HG02884 (cell line): ENCODE measurements at regions not wholly inside any gene's neighbourhood (a gene's known extent, or its start where the extent isn't known, plus 50 kb on each side); places are given as distances from the start of the nearest gene placed in this dataset.

ENCODE experiments used
- ATAC-seq: cut with Tn5 transposase; IDR thresholded peaks from one replicate; pipeline ENCODE4 v1.9.1; 2021; ENCODE audit warnings: mild to moderate bottlenecking, moderate library complexity; ENCODE audit not compliant: unreplicated experiment

DNA sequence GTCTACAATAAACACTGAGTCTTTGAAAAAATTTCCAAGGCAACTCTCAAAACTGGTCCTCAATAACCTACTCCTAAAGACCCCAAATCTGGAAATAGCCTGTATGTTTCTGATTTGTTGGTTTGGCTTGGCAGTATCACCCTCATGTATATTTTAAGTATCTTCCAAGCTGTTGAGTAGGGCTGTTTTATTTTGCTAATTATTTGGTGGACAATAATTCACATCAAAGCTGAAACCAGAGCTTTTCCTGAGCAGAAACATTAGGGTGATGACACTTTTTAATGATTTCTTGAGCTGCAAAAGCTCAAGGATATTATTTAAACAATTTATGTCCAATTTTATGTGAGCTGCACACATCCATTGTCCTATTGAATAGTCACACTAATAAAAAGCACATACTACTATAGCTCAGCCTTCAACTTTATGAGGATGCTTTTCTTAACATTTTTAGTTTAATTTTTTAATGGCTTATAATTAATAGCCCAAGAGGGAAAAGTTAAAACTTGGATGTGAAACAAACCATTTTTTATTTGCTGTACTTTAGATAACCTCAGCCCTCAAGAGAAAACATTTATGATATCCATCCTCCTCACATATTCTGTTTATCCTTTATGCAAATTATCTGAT, 393.1 kb downstream of the TAF11L14 start:
- ATAC-seq: no peak

GRCh38 chr5:18028036-18028435, 393.8 kb downstream of the TAF11L14 start:
- ATAC-seq: no peak

DNA sequence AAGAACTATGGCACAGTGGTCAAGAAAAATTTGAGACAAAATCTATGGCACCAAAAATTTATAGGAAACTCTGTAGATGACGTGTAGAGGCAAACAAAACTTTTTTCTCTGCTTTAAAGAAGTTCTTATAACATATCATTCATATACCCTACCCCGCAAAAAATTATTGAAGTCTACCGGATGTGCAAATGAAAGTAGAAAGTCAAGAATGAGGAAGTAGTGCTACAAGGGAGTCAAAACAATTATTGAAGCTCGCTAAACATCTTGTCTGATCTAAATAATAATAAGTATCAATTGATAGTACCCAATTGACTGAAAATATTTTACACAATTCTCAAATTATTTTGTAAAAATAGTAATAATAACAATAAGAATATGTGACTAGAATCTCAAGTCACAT, 398.5 kb downstream of the TAF11L14 start:
- no peak for ATAC-seq

DNA sequence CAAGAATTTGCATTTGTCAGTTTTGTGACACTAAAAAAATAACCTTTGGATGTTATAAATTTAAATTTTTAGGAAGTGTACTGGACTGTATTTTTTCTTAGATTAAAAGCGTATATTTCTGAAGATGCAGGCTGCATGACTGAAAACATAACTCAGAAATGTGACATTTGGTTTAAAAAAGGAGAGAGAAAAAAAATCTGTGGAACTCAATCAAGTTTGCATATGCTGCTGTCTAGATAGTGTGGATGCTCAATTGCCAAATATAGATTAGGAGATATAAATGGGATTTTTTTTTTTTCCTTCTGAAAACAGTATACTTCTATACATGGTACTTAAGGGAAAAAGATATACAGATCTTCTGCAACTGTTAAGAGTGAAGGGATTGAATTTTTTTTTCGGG, 402.3 kb downstream of the TAF11L14 start:
- no peak for ATAC-seq

DNA sequence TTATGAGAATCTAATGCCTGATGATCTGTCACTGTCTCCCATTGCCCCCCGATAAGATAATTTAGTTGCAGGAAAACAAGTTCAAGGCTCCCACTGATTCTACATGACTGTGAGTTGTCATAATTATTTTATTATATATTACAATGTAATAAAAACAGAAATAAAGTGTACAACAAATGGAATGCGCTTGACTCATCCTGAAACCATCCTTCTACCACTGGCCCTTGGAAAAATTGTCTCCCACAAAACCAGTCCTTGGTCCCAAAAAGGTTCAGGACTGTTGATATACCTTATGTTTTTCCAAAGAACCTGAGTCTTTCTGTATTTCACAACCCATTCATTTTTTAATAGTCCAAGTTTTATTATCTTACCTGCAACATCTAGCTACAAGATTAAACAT, 403.5 kb downstream of the TAF11L14 start:
- no peak for ATAC-seq

GRCh38 chr5:18043344-18043743, 409.1 kb downstream of the TAF11L14 start:
- ATAC-seq: no peak

DNA sequence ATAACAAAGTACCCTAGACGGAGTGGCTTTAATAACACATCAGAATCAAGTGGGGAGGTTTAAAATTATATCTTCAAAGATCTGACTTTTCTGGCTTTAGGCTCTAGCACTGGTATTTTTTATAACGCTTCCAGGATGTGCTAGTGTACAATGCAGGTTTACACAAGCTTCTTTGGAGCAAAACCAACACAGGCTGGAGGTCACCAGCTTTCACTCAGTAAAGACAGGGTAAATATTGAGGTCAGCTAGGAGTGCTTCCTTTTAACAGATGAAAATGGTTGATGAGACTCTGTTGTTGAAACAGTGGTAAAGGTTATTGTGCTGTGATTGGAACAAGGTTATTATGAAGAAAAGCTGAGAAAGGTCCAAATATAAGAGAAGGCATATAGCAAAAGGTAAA, 414.2 kb downstream of the TAF11L14 start:
- no peak for ATAC-seq

- ATAC-seq: no peak
Measured at GRCh38 chr5:18050345-18050744, 416.1 kb downstream of the TAF11L14 start.

GRCh38 chr5:18050776-18051175, 416.5 kb downstream of the TAF11L14 start:
- no peak for ATAC-seq

- no peak for ATAC-seq
Measured at GRCh38 chr5:18051953-18052352, 417.7 kb downstream of the TAF11L14 start.

GRCh38 chr5:18052569-18052968, 418.3 kb downstream of the TAF11L14 start:
- no peak for ATAC-seq

GRCh38 chr5:18057725-18058124, 423.5 kb downstream of the TAF11L14 start:
- no peak for ATAC-seq

- ATAC-seq: no peak
Measured at GRCh38 chr5:18067615-18068014, 433.4 kb downstream of the TAF11L14 start.

DNA sequence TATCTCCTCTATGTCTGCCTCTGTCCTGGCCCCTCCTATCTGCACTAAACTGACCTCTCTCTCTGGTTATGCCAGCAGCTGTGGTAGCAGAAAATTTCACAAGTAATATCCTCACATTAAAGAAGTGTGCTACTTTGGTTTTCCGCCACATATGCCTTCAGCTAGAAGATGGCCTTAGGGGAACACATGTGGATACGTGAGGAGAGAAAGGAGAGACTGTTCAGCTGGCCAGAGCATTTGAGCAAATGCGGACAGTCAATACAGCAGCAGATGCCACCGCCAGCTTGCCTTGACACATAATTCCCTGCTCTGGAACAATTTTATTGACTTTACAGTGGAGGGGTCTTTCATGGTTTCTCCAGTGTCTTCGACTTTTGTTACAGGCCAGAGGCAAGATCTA, 434.6 kb downstream of the TAF11L14 start:
- ATAC-seq: no peak

DNA sequence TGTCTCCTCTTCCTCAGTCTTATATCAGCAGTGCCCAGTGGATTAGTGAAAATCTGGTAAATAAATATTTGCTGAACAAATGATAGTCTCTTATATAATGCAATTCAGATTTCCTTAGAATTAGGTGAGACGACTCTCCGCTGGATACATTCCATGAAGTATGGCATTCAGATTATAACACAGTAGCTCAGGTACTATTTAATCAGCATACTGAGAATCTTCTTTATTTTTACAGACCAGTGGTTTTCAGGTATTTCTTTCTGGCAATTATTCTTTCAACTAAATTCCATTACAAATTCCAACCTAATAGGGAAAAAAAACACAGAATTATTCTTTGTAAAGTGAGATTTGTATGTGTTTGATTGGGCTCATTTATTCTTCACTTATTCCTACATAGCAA, 435.5 kb downstream of the TAF11L14 start:
- no peak for ATAC-seq

- no peak for ATAC-seq
Measured at GRCh38 chr5:18072600-18072999, 438.3 kb downstream of the TAF11L14 start.

DNA sequence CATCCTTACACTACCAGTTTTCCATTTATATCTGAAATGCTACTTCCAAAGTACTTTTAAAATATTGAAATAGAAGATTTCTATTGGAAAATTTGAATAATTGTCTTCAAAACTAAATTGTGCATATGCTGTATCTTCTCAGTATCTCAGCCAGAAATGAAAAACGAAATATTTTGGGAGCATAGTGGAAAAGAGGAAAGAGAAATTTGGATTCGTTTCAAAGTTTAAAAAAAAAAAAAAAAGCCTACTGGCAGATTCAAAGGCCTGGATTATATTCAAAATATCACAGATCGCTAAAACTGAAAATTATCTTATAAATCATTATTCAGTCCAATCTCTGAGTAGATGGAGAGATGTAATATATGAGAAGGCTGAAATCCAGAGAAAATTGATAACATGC, 440.7 kb downstream of the TAF11L14 start:
- ATAC-seq: no peak

DNA sequence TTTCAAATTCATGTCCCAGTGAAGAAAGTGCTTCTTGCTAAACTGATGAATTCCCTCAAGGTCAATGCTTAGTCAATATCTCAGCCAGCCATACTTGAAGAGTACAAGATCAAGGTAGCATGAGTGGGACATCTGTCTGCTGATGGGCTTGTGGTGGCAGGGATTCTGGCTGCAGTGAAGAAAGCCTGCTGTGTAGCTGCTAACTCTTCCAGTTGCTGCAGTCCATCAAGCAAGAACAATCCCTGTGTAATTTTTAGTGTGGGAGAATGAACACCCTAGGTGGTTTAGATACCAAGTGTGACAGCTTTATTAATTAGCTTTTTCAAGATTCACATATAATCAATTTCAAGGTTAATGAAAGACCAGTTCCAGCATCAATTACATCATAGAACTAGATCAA, 443.9 kb downstream of the TAF11L14 start:
- no peak for ATAC-seq

DNA sequence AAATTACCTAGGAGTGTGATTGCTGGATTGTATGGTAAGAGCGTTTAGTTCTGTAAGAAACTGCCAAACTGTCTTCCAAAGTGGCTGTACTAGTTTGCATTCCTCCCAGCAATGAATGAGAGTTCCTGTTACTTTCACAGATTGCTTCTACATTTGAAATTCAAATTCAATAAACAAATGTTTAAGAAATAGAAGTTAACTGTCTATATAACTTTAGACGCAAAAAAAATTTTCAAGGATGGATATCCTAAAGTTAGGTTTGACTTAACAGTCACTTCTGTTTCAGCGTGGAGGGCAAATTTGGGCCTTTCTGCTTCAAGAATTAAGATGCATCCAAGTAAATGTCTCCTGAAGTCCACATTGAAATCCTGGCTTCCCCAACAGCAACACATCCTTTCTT, 445.6 kb downstream of the TAF11L14 start:
- no peak for ATAC-seq

DNA sequence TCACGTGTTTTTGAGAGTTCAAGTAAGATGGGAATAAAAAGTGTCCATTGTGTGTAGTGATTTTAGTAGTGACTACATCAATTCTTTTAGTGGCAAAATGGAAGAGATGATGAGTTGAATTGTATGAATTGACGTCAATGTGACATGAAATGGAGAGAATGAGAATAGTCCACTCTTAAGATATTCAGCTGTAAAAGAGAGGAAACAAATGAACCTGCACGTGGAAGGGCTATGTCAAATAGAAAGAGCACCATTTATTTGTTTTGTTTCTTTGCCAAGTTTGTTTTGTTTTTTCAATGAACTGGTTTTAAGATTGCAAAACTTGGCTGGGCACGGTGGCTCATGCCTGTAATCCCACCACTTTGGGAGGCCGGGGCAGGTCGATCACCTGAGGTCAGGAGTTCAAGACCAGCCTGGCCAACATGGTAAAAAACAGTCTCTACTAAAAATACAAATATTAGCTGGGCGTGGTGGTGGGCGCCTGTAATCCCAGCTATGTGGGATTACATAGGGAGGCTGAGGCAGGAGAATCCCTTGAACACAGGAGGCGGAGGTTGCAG, 453.8 kb downstream of the TAF11L14 start:
- ATAC-seq: no peak

DNA sequence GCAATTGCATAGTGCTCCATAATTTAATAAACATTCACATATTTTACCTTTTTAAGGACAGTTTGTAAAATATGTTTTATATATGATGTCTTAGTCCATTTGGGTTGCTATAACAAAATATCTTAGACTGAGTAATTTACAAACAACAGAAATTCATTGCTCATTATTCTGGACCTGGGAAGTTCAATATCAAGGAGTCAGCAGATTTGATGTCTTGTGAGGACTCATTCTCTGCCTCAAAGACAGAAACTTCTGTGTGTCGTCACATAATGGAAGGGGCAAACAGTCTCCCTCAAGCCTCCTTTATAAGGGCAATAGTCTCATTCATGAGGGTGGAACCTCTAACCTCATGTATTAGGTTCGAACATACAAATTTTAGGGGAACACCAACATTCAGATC, 455.9 kb downstream of the TAF11L14 start:
- no peak for ATAC-seq

DNA sequence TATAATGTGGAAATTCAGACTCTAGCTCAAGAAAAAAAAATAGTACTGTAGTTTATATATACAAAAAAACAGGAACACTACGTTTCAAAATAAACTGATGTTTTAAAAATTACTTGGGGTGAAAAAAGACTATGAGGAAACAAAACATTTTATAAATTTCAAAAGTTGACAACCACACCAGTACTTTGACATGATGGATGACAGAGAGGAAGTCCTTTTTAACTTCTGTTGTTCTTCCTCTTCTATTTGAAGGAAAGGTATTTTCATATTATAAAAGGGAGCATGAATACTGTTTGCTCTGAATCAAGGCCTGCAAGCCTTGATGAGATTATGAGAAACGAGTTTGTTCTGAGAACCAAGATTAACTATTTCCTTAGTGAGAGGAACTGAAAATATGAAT, 456.9 kb downstream of the TAF11L14 start:
- ATAC-seq: no peak

DNA sequence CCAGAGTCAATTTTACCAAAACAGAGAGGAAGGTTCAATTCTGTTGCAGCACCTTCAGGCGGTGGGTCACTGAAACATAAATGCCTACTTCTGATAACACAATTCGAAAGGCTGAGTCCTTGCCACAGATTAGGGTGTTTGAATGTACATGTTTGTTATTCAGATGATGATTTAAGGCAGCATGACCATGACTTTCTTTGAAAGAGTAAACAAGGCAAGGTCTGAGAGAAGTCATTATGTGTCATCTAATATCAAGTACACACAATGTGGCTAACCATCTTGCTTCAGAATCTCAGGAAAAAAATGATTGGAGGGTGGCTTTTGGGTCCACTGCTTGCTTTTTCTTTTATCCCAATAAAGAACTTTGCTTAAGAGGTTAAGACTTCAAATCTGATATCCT, 457.5 kb downstream of the TAF11L14 start:
- no peak for ATAC-seq
